GM19025 (cell line): ENCODE measurements at regions not wholly inside any gene's neighbourhood (a gene's known extent, or its start where the extent isn't known, plus 50 kb on each side); places are given as distances from the start of the nearest gene placed in this dataset.

ENCODE experiments used
- ATAC-seq: cut with Tn5 transposase; IDR thresholded peaks from one replicate; pipeline ENCODE4 v1.9.1; 2021; ENCODE audit warnings: mild to moderate bottlenecking, low read depth, moderate library complexity; ENCODE audit not compliant: unreplicated experiment

DNA sequence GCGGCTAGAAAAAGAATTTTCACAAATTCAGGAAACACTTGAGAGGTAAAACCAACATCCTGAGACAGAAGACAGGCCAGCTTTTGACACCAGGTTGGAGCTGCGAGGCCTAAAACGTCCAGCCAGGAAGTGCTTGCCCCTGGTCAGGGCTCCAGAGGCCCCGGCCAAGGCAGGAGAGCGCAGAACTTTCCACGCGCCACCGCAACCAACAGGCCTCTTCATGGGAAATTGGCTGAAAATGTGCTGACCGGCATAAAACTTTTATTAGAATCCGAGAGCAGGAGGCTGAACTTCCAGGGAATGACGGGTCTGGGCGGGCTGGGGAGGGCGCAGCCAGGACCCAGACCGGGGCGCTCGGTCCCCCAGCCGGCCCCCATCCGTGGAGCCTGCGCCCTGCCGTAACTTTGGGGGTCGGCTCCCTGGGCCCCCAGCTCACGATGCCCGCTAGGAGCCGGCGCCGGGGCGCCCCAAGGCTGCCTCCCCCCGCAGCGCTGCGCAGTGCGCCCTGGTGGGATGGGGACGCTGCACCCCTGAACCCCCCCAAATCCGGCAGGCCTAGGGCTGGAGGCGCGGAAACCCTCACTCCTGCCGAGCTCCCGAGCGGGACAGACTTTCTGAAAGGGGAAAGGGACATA, 414.0 kb upstream of the MKI67 start:
- no peak for ATAC-seq

- ATAC-seq: no peak
Observed at GRCh38 chr10:128540781-128541761, 414.8 kb upstream of the MKI67 start.

GRCh38 chr10:128541926-128542475, 415.8 kb upstream of the MKI67 start:
- ATAC-seq: no peak

GRCh38 chr10:128542659-128543058, 416.4 kb upstream of the MKI67 start:
- ATAC-seq: no peak

GRCh38 chr10:128543151-128543550, 416.9 kb upstream of the MKI67 start:
- no peak for ATAC-seq

DNA sequence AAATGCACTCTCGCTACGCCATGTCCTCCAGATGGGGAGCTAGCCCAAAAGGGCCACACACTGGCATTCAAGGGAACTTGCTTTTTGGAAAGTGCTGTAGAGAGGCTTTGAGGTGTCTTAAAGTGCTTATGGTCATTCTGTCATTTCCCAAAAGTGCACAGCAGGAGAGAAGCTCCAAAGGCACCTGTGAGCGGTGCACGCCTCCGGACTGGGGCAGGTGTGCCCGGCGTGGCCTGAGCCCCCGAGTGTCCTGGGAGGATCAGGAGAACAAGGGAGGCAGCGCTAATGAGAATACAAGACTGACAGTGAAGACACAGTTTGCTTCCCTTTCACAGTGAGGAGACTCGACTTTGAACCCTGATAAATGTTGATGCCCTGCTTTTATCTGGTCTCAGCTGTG, 419.0 kb upstream of the MKI67 start:
- no peak for ATAC-seq

- ATAC-seq: no peak
Observed at GRCh38 chr10:128546651-128547165, 420.5 kb upstream of the MKI67 start.

- no peak for ATAC-seq
Observed at GRCh38 chr10:128549101-128549608, 422.9 kb upstream of the MKI67 start.

DNA sequence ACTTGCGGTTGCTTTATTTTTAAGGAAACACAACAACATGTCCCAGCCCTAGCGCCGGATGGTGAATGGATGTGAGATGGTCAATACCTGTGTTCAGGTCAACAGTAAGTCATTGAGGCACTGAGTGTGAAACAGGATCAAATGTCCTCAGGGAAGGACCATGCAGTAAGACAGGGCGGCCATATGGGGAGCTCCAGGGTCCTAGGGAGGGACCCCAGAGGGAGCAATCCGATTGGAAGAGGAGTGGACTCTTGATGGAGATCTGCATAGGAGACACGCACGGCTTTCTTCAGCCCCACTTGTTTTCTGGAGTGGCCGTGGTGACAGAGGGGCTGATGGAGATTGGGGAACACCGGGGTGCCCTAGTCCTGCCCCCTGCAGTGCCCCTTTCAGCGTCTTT, 423.8 kb upstream of the MKI67 start:
- ATAC-seq: no peak

DNA sequence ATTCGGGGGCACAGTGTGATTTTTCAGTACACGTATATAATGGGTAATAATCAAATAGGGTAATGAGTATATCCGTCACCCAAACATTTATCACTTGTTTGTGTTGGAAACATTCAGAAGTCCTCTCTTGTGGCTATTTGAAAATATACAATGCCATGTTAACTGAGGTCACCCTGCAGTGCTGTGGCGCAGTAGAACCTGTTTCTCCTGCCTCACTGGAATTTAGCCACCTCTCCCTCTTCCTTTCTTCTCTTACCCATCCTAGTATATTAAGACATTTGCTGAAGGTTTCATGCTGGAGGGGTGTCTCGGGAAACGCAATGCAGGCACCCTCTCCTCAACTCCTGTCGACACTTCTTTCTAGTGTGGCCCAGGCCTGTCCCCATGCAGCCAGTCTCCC, 425.3 kb upstream of the MKI67 start:
- ATAC-seq: no peak

GRCh38 chr10:128553755-128554154, 427.5 kb upstream of the MKI67 start:
- no peak for ATAC-seq

DNA sequence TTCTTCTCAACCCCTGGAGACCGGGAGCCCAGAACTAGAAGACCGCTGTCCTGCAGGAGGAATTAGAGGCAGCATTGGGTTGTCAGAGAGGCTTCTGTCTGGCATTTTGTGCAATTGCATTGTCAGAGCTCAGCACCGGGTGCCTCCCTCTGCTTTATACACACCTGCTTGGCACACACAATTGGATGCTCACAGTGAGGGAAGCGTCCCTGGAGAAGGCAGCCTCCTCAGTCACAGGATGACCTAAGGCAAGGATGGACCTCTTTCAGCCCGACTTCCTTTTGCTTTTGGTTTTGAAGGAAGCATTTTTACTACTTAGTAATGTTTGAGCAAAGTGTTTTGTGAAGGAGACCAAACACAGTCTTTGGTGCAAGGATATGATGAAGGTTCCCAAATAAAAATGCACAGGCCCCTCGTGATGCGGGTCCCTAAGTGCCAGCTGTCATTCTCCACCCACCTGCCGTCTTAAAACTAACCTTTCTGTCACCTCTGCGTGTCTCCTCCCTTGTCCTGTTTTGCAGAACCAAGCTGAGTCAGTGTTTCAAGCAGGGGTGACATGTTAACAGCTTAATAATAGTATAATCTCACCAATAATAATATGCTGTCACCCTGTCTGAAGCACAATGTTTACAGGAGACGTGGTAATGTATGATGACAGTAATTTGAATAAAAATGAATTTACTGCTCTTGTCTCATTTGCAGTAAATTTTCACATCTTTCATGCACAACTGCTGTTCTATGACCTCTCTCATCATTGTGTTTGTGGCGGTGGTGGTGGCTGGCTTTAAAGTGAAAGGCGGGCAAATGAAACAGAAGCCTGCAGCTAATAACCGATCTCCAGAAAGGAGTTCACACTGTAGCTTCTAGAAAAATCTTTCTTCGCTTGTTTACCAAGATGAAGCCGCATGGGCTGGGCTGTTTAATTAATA, 430.2 kb upstream of the MKI67 start:
- ATAC-seq: no peak

- ATAC-seq: no peak
Observed at GRCh38 chr10:128557149-128557710, 431.0 kb upstream of the MKI67 start.

DNA sequence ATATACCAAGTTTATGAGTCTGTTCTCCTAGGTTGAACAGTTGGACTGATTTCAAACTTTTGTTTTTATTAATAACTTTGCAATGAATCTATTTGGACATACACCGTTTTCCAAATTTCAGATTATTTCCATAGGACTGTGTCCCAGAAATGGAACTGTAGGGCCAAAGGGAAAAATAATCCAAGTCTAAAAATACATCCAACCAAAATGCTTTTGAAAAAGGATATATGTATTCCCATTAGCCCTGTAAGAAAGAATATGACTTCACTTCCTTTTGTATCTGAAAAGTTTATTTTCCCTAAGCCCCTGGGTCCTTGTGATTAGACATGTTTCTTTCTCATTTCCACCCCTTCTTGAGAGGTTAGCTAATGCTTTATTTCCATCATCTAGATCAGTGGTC, 434.2 kb upstream of the MKI67 start:
- ATAC-seq: no peak

- ATAC-seq: no peak
Observed at GRCh38 chr10:128560993-128561392, 434.8 kb upstream of the MKI67 start.

GRCh38 chr10:128563387-128563786, 437.2 kb upstream of the MKI67 start:
- ATAC-seq: no peak

GRCh38 chr10:128563904-128564303, 437.7 kb upstream of the MKI67 start:
- no peak for ATAC-seq

- no peak for ATAC-seq
Observed at GRCh38 chr10:128566361-128566968, 440.2 kb upstream of the MKI67 start.

DNA sequence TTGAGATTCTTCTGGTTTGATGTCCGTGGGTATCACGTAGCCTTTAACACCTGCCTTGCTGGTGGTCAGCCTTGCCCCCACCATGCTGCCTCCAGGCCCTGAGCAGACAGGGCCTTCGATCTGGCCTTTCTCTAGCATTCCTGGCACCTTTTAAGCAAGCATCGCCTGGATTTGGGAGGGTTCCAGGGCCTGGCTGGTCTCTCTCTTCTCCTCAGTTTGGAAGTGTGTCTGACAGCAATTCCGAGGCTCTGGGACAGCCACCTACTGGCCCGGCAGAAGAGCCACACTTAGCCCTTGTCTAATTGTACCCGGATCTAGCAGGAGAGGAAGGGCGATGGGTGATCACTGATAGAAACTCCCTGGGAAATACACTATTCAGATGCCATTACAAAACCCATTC, 441.3 kb upstream of the MKI67 start:
- no peak for ATAC-seq
